Mesenteric fat pad (tissue), 1 donor: ENCODE measurements at regions not wholly inside any gene's neighbourhood (a gene's known extent, or its start where the extent isn't known, plus 50 kb on each side); places are given as distances from the start of the nearest gene placed in this dataset.
"Not testable (repeated sequence)": the region's sequence is repeated elsewhere in the genome, so short reads cannot be mapped to it uniquely, and the experiment has no call there.

Experiments used
- DNase-seq: peaks from one replicate; pipeline ENCODE4 v3.0.0-alpha.2; 2020; ENCODE audit warnings: low spot score
- donor health status: DM: yes; HTN: yes; CAD: no.

GRCh38 chr13:58611117-58611516 lies 979.6 kb downstream of the PCDH17 start:
- no peak for DNase-seq

- no peak for DNase-seq
These were observed 986.5 kb downstream of the PCDH17 start for GRCh38 chr13:58617880-58618665.

DNA sequence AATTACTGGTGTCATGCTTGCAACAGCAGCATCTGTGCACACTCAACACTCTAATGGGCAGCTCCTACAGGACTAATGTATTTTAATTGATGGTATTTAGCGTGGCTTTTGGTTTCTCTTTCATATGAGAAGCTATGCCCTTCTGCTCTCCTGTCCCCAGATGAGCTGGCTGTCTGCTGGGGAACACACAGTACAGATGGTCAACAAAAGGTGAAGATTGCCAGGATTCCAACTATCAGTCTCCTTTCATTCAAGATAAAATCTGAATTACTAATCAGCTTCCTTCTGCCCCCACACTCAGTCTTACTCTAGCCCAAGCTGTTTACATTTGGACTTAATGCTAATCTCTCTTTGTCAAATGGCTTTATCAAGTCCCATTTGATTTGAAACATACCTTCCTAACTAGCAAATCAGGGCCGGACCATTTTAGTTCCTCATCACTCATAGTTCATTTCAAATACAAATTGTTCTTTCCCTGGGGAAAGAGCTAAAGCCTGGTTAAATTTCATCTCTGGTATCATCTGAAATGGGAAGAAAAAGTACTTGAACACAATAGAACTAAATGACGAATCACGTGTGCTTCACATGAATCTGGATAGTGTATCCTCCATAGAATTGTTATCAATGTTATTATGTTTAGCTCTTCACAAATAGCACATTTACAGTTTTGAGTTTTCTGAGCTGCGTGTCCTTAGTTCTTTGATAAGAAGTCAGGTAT lies 988.0 kb downstream of the PCDH17 start:
- no peak for DNase-seq

- DNase-seq, result no peak
These were observed 988.6 kb downstream of the PCDH17 start for GRCh38 chr13:58620176-58620575.

DNA sequence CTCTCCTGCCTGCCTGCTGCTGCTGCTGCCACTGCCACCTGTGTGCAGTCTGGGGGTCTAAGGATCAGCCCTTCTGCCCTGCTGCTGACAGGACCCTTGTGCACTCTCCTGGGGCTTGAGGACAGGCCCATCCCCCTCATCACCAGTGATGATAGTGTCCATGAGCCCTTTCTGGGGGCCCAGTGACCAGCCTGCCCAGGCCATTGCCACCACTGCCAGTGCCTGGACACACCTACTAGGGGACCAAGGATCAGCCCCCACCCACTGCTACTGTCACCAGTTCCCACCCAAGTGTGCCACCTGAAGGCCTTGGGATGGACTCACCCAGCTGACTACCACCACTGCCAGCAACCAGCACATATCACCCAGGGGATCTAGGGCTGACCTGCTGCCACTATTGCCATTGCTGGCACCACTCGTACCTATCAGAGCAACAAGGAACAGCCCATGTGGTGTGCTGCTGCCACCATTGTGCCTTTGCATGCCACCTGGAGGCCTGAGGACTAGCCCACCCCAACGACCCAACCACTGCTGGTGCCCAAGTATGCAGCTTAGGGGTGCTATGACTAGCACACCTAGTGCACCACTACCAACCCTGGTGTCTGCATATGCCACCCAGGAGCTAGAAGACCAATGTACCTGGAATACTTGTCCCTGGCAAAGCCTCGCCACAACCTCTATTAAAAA lies 994.3 kb downstream of the PCDH17 start:
- DNase-seq, result no peak

DNA sequence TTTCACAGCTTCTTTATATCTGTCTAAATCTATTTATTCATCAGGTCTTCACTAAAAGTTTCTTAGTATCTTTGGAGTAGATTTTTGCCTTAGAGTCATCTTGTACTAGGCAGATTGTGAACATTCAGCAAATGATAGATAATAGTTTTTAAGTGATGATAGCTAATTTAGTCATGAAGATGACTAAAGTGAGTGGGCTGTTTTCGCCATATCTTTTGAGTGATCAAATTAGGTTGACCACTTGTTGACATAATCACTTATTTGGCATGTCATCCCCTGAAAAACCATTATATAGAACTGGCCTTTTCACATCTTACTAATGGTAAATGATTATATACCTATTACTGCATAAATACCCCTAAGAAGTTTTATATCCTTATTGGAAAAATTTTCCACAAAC lies 999.2 kb downstream of the PCDH17 start:
- no peak for DNase-seq

- no peak for DNase-seq
These were observed 1001.7 kb downstream of the PCDH17 start for GRCh38 chr13:58633226-58633625.

DNA sequence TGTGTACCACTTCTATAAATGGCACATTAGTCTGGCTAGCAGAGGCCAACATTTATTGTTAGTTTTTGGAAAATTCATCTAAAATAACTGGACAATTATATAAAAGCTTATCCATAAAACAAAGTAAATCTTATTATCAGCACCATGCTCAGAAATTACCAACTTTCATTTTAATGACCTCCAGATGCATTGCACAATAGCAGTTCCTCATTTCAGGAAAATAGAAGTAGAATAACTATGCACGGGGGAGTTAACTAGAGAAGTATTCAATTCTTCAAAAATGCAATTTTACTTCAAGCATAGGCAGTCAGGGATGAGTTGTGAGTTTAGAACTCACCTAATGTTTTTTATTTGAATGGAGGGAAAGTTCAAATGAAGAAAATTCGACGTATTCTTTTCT lies 1023.5 kb downstream of the PCDH17 start:
- DNase-seq, result no peak

GRCh38 chr13:58660826-58661225 lies 1029.3 kb downstream of the PCDH17 start:
- DNase-seq, result no peak

GRCh38 chr13:58666331-58666730 lies 1034.8 kb downstream of the PCDH17 start:
- DNase-seq, result no peak

- no peak for DNase-seq
These were observed 1035.6 kb downstream of the PCDH17 start for GRCh38 chr13:58667096-58667495.

DNA sequence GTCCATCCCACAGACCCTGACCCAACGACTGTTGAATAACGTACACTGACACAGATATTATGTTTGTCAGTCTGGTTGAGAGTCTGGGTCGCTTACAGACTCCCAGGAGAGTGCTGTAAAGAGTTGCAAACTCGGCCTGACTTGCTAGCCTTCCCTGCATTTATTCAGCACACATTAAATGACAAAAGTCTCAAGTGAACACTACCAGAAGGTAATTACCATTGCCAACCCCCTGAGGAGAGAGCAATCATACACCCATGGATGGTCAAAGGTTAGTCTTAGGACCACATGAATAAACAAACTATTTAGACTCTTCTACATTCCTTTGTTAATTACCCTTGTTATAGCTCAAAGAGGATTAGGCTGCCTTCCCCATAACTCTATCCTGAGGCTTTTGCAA lies 1048.6 kb downstream of the PCDH17 start:
- DNase-seq, result no peak

- no peak for DNase-seq
These were observed 1051.1 kb downstream of the PCDH17 start for GRCh38 chr13:58682616-58683015.

- no peak for DNase-seq
These were observed 1055.6 kb downstream of the PCDH17 start for GRCh38 chr13:58687148-58687547.

GRCh38 chr13:58698531-58698930 lies 1067.0 kb downstream of the PCDH17 start:
- DNase-seq, result no peak

DNA sequence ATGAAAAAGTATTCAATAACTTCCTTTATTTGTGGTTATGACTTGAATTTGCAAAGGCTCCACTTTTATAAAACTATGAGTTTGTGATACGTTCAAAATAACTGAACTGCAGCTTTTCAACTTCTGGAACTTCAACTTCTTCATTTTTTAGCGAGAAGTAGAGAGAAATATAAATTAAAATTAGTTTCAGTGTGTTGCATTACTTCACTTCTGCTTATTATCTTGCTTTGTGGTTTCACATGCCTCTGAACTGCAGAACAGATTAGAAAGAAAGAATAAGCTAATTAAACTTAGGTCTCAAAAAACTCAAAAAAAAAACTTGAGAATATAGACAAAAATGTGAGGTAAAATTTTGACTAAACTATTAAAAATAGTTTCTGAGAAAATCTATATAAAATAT lies 1073.4 kb downstream of the PCDH17 start:
- no peak for DNase-seq

DNA sequence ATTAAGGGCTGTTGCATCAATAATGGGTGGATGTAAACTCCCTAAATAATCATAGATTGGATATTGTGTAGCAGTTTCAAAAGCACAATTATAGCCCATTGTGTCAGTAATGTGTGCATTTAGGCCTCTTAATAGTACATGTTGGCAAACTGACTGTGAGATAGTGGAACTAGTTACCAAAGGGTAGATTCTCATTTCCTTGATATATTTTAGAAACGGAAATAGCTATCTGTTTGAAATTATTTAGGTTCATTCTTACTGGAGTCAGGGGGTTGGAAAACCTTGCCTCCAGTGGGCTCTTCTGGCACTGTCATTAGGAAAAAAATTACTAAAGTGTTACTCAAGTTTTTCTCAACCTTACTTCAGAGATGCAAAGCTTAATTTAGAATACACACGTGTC lies 1074.9 kb downstream of the PCDH17 start:
- no peak for DNase-seq

- DNase-seq, result no peak
These were observed 1080.6 kb downstream of the PCDH17 start for GRCh38 chr13:58712191-58712590.

DNA sequence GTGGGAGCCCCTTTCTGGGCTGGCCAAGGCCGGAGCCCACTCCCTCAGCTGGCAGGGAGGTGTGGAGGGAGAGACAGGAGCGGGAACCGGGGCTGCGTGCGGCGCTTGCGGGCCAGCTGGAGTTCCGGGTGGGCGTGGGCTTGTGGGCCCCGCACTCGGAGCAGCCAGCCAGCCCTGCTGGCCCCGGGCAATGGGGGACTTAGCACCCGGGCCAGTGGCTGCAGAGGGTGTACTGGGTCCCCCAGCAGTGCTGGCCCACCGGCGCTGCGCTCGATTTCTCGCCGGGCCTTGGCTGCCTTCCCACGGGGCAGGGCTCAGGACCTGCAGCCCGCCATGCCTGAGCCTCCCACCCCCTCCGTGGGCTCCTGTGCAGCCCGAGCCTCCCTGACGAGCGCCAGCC lies 1082.5 kb downstream of the PCDH17 start:
- DNase-seq, result not testable (repeated sequence)

DNA sequence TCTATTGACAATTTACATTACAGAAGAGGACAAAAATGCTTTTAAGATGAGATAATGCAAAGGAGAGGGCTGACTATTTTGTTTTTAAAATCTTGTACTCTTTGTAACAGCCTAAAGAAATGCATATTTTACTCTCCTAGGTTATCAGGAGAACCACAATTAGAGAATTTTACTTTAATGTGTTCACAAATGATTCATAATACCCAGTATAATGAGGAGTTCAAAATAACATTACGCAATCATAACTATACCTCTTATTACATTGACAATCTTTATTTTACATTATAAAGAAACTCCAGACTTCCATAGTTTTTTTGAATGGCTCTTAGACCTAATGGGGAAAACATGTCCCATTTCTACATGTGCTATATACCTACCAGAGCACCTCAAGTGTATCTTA lies 1089.7 kb downstream of the PCDH17 start:
- DNase-seq, result no peak

DNA sequence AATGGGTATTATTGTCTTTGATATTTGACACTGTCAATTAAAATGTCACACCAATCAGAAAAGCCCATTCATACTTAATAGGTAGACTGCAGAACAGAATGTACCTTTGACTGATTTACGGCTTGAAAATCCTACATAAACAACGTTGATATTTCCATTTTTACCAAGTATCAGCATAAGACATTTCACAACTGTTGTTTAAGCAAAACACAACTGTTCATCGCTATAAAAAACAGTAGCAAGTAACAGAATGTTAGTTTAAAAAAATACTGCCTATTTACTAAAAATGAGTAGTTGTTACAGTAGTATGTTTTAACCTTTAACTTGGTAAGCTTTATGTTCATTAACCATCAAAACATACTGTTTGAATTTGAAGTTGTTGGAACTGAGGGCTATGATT lies 1096.6 kb downstream of the PCDH17 start:
- DNase-seq, result no peak

DNA sequence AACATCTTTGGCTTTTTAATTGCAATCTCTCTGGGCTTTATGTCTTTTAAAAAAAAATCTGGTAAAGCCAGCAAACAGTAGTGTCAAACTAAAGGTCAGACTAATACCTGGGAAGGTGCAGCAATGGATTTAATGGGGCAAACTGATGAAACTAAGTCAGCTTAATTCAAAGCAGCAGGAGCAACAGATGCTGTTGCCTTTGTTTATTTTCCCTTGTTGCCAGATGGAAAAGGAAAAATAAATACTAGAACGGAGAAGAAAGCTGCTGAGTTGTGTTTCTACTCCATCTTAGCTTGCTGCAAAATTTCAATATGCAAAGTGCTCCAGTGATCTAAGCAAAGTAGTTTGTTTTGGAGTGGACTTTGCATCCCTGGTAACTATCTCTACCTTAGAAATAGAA lies 1097.8 kb downstream of the PCDH17 start:
- DNase-seq, result no peak
